HepG2 (cell line): ENCODE measurements at regions not wholly inside any gene's neighbourhood (a gene's known extent, or its start where the extent isn't known, plus 50 kb on each side); places are given as distances from the start of the nearest gene placed in this dataset.

Source experiments
- ATAC-seq: fragments of 200-7000 bp; cut with Tn5 transposase; 3 replicates; pipeline ENCODE4 v1.9.1; 2020; ENCODE audit warnings: mild to moderate bottlenecking, moderate library complexity
- BruUV-seq: library from RNA; stranded (reverse); fragments of 400-500 nt; replicated peaks from 2 replicates; lab custom pipeline; 2021; lab: Mats Ljungman, UMichigan
- CTCF ChIA-PET: fragments of 300-600 bp; formaldehyde crosslinking; extraction: SDS; loops from one replicate; lab custom pipeline; 2021; ENCODE audit warnings: low total read pairs, inconsistent platforms, low intra/inter-chr PET ratio; lab: Yijun Ruan, JAX
- POLR2A ChIA-PET: fragments of 350-600 bp; sonication (Branson Sonifier 250); formaldehyde crosslinking; loops from one replicate; lab custom pipeline; 2020; ENCODE audit warnings: antibody characterized with exemption, inconsistent platforms; lab: Yijun Ruan, JAX
- DNase-seq: peaks from one replicate; pipeline ENCODE4 v3.0.0-alpha.2; 2015; ENCODE audit warnings: low spot score
- FAIRE-seq: peaks from 3 replicates; lab custom pipeline; 2011; peaks lifted over from hg19 to GRCh38; lab: Jason Lieb, UNC
- H2AFZ ChIP-seq: one replicate; pipeline ENCODE4 v1.6.1; 2011; ENCODE audit warnings: low read length, inconsistent platforms
- H3K27ac ChIP-seq: fragments of 300-600 bp; 3 replicates; pipeline ENCODE4 v1.8.0; 2011; ENCODE audit warnings: mixed run types, mild to moderate bottlenecking, mixed read lengths, low read length, inconsistent platforms; ENCODE audit not compliant: insufficient read depth; ENCODE audit errors: extremely low read length
- H3K27me3 ChIP-seq, 2 experiments: fragments of 200-600 bp in 1 of 2; 2 replicates in 1 of 2; 3 replicates in 1 of 2; pipeline versions ENCODE4 v1.6.0 to v1.8.0; 2011; ENCODE audit warnings: low read length in 2 of 2, mild to moderate bottlenecking in 2 of 2, moderate library complexity in 2 of 2, inconsistent platforms in 1 of 2; ENCODE audit not compliant: insufficient read depth in 2 of 2, control insufficient read depth in 1 of 2
- H3K36me3 ChIP-seq, 2 experiments: fragments of 200-600 bp in 1 of 2; replicated peaks in 1 of 2; 2 replicates in 1 of 2; 3 replicates in 1 of 2; pipeline versions ENCODE4 v1.5.1 to v1.8.0; 2011; ENCODE audit warnings: low read length in 2 of 2, inconsistent platforms in 1 of 2; ENCODE audit not compliant: insufficient read depth in 2 of 2, control insufficient read depth in 1 of 2
- H3K4me1 ChIP-seq: 2 replicates; pipeline ENCODE4 v1.5.1; 2012; ENCODE audit warnings: low read length, inconsistent platforms; ENCODE audit not compliant: insufficient read depth
- H3K4me2 ChIP-seq: 2 replicates; pipeline ENCODE4 v1.6.0; 2011; ENCODE audit warnings: low read depth, low read length, inconsistent platforms
- H3K4me3 ChIP-seq, 3 experiments: fragments of 200-600 bp in 1 of 3; sonication (generic), shearing (Covaris generic) in 1 of 3; replicated peaks in 1 of 3; 2 replicates each; pipeline ENCODE4 v1.5.1; 2011 to 2016; ENCODE audit warnings: low read length in 3 of 3, inconsistent platforms in 2 of 3, low read depth in 2 of 3, mild to moderate bottlenecking in 2 of 3, control low read depth in 1 of 3, mixed read lengths in 1 of 3; ENCODE audit not compliant: insufficient read depth in 1 of 3
- H3K79me2 ChIP-seq: one replicate; pipeline ENCODE4 v1.6.1; 2011; ENCODE audit warnings: low read length, inconsistent platforms; ENCODE audit not compliant: insufficient read depth
- H3K9ac ChIP-seq: 2 replicates; pipeline ENCODE4 v1.6.0; 2011; ENCODE audit warnings: mild to moderate bottlenecking, low read depth, low read length, inconsistent platforms; ENCODE audit not compliant: insufficient read depth
- H3K9me3 ChIP-seq: 2 replicates; pipeline ENCODE4 v1.5.1; 2012; ENCODE audit warnings: mild to moderate bottlenecking, low read length
- H4K20me1 ChIP-seq: 2 replicates; pipeline ENCODE4 v1.6.0; 2011; ENCODE audit warnings: inconsistent platforms, mild to moderate bottlenecking, low read length, moderate library complexity; ENCODE audit not compliant: insufficient read depth
- CEBPB ChIP-seq: IDR thresholded peaks from 2 replicates; pipeline ENCODE4 v1.6.1; 2011; ENCODE audit warnings: low read depth, low read length, improper control_type of control experiment, borderline replicate concordance
- HNRNPH1 ChIP-seq: fragments of 200-400 bp; formaldehyde crosslinking; optimal IDR thresholded peaks from 2 replicates; pipeline ENCODE3; 2017; ENCODE audit warnings: mild to moderate bottlenecking, low read depth, low read length
- SOX5 ChIP-seq: IDR thresholded peaks from 2 replicates; pipeline ENCODE4 v1.6.1; 2016; ENCODE audit warnings: borderline replicate concordance
- SUZ12 ChIP-seq: fragments of 150-350 bp; IDR thresholded peaks from 2 replicates; pipeline ENCODE4 v1.6.1; 2014; ENCODE audit warnings: low read depth, low read length
- ZKSCAN1 ChIP-seq: fragments of 150-350 bp; IDR thresholded peaks from 2 replicates; pipeline ENCODE4 v1.6.1; 2014; ENCODE audit warnings: low read length
- ZNF235 ChIP-seq: sonication (generic); formaldehyde crosslinking; IDR thresholded peaks from 2 replicates; pipeline ENCODE4 v1.8.1; 2023; ENCODE audit warnings: mild to moderate bottlenecking, missing genetic modification reagents, borderline replicate concordance
- ZNF263 ChIP-seq: sonication (generic); formaldehyde crosslinking; IDR thresholded peaks from 2 replicates; pipeline ENCODE4 v1.4.0; 2020; ENCODE audit warnings: missing genetic modification reagents
- ZNF451 ChIP-seq: sonication (generic); formaldehyde crosslinking; IDR thresholded peaks from 2 replicates; pipeline ENCODE4 v1.5.0; 2020; ENCODE audit warnings: mild to moderate bottlenecking, missing genetic modification reagents
- WGBS: methylation state at CpG from one replicate; pipeline ENCODE4 v1.1.6; 2017; ENCODE audit warnings: low lambda C conversion rate; 5-methylcytosine and 5-hydroxymethylcytosine counted together
- in situ Hi-C: cut with HindIII; loops from 2 replicates; pipeline ENCODE4 v1.10.0; 2017; ENCODE audit warnings: low pct_unique_long_range_greater_than_20kb; ENCODE audit not compliant: extremely low pct_ligation_motif_present
- intact Hi-C: fragments of 100-400 bp; cut with micrococcal nuclease; formaldehyde crosslinking; loops from one replicate; pipeline ENCODE4 v1.10.0; 2022; ENCODE audit not compliant: unreplicated experiment
- TF ChIP-seq, protein P1 (sequence below): sonication (generic); formaldehyde crosslinking; IDR thresholded peaks from 2 replicates; pipeline ENCODE4 v1.5.1; 2020; ENCODE audit warnings: mild to moderate bottlenecking, moderate library complexity, missing genetic modification reagents
- TF ChIP-seq, protein P2 (sequence below): IDR thresholded peaks from 2 replicates; pipeline ENCODE4 v1.6.1; 2018; ENCODE audit warnings: missing genetic modification reagents, mild to moderate bottlenecking, missing compliant biosample characterization
- TF ChIP-seq, protein P3 (sequence below): sonication (generic); formaldehyde crosslinking; IDR thresholded peaks from 2 replicates; pipeline ENCODE4 v1.5.0; 2020; ENCODE audit warnings: missing genetic modification reagents

DNA sequence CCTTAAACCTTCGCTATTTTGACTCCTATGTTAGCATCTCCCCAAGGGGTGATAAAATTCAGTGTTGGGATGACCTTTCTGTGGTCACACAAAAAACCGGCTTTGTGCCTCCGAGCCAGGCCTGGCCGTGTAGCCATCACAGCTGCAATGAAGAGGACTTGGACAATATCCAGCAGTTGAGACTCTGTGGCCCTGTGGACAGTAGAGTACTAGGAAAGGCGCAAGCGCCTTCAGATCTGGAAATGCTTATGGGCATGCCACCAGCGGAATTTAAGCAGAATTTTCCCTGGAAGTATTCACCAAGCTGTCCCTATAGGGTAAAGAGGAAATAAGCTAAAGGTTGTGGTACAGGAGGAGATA, 63.3 kb upstream of the SLC2A12 start (continued):
- TF ChIP-seq, protein P1, sequence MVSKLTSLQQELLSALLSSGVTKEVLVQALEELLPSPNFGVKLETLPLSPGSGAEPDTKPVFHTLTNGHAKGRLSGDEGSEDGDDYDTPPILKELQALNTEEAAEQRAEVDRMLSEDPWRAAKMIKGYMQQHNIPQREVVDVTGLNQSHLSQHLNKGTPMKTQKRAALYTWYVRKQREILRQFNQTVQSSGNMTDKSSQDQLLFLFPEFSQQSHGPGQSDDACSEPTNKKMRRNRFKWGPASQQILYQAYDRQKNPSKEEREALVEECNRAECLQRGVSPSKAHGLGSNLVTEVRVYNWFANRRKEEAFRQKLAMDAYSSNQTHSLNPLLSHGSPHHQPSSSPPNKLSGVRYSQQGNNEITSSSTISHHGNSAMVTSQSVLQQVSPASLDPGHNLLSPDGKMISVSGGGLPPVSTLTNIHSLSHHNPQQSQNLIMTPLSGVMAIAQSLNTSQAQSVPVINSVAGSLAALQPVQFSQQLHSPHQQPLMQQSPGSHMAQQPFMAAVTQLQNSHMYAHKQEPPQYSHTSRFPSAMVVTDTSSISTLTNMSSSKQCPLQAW (CRISPR knock-in tag), result no peak
- no peak for TF ChIP-seq ZKSCAN1
- TF ChIP-seq HNRNPH1, result no peak
- TF ChIP-seq, protein P2, sequence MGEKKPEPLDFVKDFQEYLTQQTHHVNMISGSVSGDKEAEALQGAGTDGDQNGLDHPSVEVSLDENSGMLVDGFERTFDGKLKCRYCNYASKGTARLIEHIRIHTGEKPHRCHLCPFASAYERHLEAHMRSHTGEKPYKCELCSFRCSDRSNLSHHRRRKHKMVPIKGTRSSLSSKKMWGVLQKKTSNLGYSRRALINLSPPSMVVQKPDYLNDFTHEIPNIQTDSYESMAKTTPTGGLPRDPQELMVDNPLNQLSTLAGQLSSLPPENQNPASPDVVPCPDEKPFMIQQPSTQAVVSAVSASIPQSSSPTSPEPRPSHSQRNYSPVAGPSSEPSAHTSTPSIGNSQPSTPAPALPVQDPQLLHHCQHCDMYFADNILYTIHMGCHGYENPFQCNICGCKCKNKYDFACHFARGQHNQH, result no peak
- TF ChIP-seq SOX5, result no peak
- TF ChIP-seq CEBPB, result no peak
- no peak for TF ChIP-seq ZNF235 (CRISPR knock-in tag)
- no peak for TF ChIP-seq ZNF451

DNA sequence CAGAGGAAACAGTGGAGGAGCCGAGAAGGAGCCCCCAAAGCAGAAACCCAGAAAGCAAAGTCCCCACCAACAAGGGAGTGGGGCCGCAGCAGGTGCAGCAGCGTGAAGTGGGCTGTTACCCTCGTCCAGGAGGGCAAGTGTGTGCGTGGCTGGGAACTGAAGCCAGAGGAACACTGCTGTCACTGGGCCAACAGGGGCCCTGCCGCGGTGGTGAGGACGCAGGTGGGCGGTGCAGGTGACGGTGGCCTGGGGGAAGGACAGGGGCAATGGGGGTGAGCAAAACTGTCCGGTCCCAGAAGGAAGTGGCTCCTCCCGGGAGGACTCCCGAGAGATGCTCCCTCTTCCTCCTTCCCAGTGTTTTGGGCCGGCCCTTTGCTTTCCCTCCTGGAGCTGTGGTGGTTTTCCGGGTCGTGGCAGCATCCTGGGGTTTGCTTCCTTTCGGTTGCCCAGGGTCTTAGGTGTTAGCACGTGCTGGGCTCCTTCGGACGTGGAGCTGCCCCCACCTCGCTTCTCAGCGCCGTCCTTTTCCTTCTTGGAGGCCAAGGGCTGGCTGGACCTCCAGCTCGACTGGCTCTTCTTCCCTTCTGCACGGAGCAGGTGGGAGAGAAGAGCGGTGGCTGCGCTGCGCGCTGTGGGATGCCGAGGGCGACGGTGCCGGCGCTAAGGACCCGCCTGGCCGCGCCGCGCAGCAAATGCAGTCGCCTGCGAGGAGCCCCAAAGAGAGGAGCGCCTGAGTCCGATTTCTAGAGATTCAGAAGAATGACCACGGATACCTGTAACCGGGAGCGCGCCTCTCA, 62.7 kb upstream of the SLC2A12 start:
- Histone ChIP-seq H3K9ac (no peak overlapping the region), H3K36me3 (no peaks in the 10 kb centered on the region), H2AFZ (no peak overlapping the region), H3K27ac (no peak overlapping the region), H4K20me1 (no peaks in the 10 kb centered on the region), H3K27me3 (peaks cover 1 to 11% of the 10 kb centered on the region in 2 experiments; a peak in 2 of 5 replicates), H3K9me3 (no peaks in the 10 kb centered on the region), H3K4me1 (no peaks in the 10 kb centered on the region), H3K4me2 (no peak overlapping the region), H3K79me2 (no peaks in the 10 kb centered on the region), H3K4me3 (no peak overlapping the region)
- CTCF ChIA-PET, result no interaction called here
- POLR2A ChIA-PET, result no interaction called here
- FAIRE-seq, result no peak
- 64% methylated on average over 47 of the region's 47 CpGs for WGBS
- BruUV-seq, result no TSS peak
- ATAC-seq, result no peak
- TF ChIP-seq SUZ12 (no peak), ZNF263 (peak; percentile 81)
- TF ChIP-seq, protein P3, sequence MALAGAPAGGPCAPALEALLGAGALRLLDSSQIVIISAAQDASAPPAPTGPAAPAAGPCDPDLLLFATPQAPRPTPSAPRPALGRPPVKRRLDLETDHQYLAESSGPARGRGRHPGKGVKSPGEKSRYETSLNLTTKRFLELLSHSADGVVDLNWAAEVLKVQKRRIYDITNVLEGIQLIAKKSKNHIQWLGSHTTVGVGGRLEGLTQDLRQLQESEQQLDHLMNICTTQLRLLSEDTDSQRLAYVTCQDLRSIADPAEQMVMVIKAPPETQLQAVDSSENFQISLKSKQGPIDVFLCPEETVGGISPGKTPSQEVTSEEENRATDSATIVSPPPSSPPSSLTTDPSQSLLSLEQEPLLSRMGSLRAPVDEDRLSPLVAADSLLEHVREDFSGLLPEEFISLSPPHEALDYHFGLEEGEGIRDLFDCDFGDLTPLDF (CRISPR knock-in tag), result no peak
- DNase-seq, result no peak
- in situ Hi-C loops (no loop called here), intact Hi-C loops (no loop called here)
